Omental fat pad (tissue), 3 donors: ENCODE measurements at regions not wholly inside any gene's neighbourhood (a gene's known extent, or its start where the extent isn't known, plus 50 kb on each side); places are given as distances from the start of the nearest gene placed in this dataset.

Experiments
- ATAC-seq: fragments of 150-250 bp; one replicate; pipeline ENCODE4 v1.9.1; 2016; ENCODE audit warnings: mild to moderate bottlenecking, moderate library complexity; ENCODE audit not compliant: low FRiP score
- DNase-seq: peaks from one replicate; pipeline ENCODE4 v3.0.0-alpha.2; 2019; ENCODE audit warnings: low spot score
- TF ChIP-seq, protein P1 (sequence below), 3 donors: fragments of 450-650 bp; IDR thresholded peaks; one replicate each; pipeline ENCODE4 v1.5.1; 2016 to 2017; ENCODE audit warnings: antibody characterized with exemption in 3 of 3, mild to moderate bottlenecking in 3 of 3, moderate library complexity in 2 of 3

DNA sequence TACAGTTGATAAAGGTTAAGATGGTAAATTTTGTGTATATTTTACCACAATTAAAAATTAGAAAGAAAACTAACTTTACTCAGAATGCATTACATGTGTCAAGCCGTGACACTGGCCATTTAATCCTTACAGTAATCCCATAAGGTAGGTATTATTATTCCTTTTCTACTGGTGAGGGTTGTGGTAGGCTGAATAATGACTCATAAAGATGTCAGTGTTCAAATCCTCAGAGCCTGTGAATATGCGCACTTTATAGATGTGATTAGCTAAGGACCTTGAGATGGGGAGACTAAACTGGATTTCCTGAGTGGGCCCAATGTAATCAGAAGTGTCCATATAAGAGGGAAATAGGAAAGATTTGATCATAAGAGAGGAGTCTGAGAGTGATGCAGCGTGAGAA is 288.1 kb downstream of the TMEM167A start:
- DNase-seq (no peak), ATAC-seq (no peak)
- TF ChIP-seq, protein P1, sequence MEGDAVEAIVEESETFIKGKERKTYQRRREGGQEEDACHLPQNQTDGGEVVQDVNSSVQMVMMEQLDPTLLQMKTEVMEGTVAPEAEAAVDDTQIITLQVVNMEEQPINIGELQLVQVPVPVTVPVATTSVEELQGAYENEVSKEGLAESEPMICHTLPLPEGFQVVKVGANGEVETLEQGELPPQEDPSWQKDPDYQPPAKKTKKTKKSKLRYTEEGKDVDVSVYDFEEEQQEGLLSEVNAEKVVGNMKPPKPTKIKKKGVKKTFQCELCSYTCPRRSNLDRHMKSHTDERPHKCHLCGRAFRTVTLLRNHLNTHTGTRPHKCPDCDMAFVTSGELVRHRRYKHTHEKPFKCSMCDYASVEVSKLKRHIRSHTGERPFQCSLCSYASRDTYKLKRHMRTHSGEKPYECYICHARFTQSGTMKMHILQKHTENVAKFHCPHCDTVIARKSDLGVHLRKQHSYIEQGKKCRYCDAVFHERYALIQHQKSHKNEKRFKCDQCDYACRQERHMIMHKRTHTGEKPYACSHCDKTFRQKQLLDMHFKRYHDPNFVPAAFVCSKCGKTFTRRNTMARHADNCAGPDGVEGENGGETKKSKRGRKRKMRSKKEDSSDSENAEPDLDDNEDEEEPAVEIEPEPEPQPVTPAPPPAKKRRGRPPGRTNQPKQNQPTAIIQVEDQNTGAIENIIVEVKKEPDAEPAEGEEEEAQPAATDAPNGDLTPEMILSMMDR (IDR thresholded peaks at IDR 0.05): no peak

DNA sequence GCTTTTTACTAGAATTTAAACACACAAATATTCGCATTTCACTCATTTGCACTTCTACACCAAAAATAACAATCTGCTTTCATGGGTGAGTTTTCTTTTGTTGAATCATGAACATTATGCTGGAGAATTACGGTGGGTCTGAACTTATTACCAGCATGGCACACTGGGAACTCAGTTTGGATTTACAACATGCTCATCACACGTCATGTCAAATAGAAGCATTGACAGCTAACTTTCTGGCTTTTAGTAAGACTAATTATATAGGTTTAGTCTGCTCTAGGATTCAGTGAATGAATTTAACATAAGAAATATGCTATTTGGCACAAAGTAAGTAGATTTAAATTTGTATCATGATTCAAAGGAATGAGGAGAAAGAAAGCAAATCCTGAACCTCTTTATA is 290.4 kb downstream of the TMEM167A start:
- TF ChIP-seq, protein P1 (IDR thresholded peaks at IDR 0.05): no peak
- DNase-seq (no peak), ATAC-seq (no peak)

DNA sequence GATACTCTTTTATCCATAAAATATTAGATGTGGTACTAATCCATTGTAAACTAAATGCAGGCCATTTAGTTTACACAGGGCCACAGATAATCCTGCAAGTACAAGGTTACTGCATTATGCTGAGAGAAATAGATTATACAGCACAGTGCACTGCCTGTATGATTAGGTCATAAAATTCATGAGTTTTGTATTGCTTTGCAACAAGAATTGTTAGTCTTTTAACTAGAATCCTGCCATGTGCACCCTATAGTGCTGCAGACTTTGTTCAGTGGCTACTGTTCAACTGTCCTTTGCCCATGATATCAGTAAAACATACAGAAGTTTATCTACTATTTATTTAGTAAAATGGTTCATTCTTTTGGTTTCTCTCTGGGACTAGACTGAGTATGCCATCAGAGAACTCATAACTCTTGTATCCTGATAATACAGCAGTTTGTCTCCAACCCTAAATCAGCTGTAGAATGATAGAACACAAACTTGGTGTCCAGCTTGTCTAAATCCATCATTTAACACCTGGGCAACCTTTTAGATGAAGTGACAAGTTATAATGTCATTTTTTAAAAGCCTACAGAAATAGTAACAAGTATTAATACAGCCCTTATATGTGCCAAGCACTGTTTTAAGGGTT is 291.2 kb downstream of the TMEM167A start:
- TF ChIP-seq, protein P1 (IDR thresholded peaks at IDR 0.05): no peak
- ATAC-seq (no peak), DNase-seq (no peak)

DNA sequence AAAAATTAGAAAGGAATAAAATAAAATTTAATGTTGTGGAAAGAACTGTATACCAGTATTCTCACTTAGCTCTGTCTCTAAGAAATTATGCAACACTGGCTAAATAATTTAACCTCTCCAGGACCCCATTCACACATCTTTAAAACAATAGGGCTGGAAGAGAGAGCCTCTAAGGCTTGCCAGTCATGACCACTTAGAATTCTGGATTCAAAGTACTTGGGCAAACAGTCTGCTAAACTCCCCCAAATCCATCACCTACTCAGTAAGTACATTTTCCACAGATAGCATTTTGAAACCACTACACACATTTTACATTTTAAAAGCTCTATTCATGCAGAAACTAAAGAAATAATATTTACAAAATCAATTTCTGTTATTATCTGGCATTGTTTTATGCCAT is 291.7 kb downstream of the TMEM167A start:
- TF ChIP-seq, protein P1 (IDR thresholded peaks at IDR 0.05): no peak
- DNase-seq (no peak), ATAC-seq (no peak)

DNA sequence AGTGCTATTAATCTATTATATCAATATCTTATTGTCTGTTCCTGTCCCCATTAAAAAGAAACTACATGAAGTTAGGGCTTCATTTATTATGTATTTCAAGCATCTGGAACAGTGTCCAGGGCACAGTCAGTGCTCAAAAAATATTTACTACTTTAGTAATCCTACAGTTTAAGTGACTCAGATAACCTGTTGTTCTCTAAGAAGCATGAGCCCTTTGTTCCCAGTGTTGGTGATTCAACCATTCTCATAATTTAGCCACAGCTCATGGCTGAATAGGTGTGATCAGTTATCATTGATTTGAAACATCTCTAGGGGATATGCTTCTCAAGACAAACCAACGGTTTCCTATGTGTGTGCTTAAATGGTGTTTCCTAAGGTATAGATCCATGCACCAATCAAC is 292.7 kb downstream of the TMEM167A start:
- DNase-seq (no peak), ATAC-seq (no peak)
- TF ChIP-seq, protein P1 (IDR thresholded peaks at IDR 0.05): no peak

DNA sequence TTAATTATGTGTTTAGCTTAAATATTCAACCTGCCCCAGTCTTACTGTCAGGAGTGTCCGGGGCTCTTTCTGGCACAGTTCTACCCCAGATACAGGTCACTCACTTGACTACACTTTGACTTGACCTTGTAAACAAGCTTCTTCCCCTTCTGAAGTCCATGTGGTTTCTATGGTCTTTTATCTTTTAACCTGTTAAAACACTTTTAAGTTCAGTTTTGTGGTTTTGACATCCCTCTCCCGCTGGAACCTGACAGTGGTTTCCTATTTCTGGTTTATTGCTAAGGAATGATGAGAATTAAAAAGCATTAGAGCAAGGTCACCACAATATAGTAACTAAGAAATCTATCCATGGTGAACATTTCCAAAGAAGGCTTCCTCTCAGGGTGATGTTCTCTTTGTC is 300.1 kb downstream of the TMEM167A start:
- no peak for DNase-seq
- ATAC-seq: no peak
- TF ChIP-seq, protein P1 (IDR thresholded peaks at IDR 0.05): no peak

DNA sequence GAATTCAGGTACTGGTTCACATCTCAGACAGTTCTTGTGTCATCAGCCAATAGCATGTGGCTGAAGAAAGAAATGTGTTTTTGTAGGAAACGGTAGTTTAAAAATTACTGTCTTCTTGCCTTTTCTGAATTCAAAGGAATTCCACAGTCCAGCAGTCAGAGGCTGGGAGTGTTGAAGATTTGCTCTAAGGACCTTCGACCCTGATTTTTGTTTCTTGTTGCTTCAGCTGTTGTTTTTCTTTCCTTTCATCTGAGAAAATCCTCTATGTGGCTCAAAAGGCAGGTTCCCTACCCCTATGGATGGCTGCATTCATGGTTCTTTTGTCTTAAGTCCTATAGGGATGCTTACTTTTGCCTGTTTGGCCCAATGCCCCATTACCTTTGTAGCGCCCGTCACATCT is 304.9 kb downstream of the TMEM167A start:
- ATAC-seq: no peak
- TF ChIP-seq, protein P1 (IDR thresholded peaks at IDR 0.05): no peak

More for the DNA sequence above, 304.9 kb downstream of the TMEM167A start:
- DNase-seq: no peak
